ENCODE measurements at regions not wholly inside any gene's neighbourhood (a gene's known extent, or its start where the extent isn't known, plus 50 kb on each side); places are given as distances from the start of the nearest gene placed in this dataset.

DNA sequence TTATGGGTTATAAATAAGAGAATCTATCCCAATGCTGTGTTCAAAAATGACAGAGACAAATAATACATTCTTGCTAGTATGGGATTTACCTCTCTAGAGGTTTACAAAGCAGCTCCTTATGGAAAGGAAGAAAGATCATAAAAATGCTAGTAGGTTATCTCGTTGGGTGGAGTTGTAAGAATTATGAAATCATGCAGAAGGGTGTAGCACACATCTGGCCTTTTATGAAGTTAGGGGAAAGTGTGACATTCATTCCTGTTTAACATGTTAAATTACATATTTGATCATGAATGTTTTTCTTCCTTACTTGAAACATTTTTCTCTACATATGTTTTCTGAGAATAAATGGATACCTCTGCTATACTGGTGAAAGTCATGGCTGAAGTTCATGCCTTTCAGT is 414.2 kb downstream of the SH3GL2 start:
- no peaks in the 10 kb centered on the region for H3K4me1 ChIP-seq (ENCODE audit: control insufficient read depth in 1 of 2, insufficient read depth in 2 of 2, low read length in 2 of 2)
- no peaks in the 10 kb centered on the region for H4K20me1 ChIP-seq (ENCODE audit: insufficient read depth)
- CTCF ChIA-PET = no interaction called here
- no peaks in the 10 kb centered on the region for H3K27me3 ChIP-seq (ENCODE audit: insufficient read depth, low read length)
- BruUV-seq (replicated peaks) = no TSS peak
- H3K27ac ChIP-seq (ENCODE audit: low read depth, low read length) = no peak overlapping the region
- intact Hi-C loops (cut with micrococcal nuclease) = no loop called here
- H3K9ac ChIP-seq (ENCODE audit: low read length) = no peak overlapping the region
- ATAC-seq (no peak), DNase-seq (ENCODE audit: low read depth, low spot score) (no peak)
- TF ChIP-seq, protein P1, sequence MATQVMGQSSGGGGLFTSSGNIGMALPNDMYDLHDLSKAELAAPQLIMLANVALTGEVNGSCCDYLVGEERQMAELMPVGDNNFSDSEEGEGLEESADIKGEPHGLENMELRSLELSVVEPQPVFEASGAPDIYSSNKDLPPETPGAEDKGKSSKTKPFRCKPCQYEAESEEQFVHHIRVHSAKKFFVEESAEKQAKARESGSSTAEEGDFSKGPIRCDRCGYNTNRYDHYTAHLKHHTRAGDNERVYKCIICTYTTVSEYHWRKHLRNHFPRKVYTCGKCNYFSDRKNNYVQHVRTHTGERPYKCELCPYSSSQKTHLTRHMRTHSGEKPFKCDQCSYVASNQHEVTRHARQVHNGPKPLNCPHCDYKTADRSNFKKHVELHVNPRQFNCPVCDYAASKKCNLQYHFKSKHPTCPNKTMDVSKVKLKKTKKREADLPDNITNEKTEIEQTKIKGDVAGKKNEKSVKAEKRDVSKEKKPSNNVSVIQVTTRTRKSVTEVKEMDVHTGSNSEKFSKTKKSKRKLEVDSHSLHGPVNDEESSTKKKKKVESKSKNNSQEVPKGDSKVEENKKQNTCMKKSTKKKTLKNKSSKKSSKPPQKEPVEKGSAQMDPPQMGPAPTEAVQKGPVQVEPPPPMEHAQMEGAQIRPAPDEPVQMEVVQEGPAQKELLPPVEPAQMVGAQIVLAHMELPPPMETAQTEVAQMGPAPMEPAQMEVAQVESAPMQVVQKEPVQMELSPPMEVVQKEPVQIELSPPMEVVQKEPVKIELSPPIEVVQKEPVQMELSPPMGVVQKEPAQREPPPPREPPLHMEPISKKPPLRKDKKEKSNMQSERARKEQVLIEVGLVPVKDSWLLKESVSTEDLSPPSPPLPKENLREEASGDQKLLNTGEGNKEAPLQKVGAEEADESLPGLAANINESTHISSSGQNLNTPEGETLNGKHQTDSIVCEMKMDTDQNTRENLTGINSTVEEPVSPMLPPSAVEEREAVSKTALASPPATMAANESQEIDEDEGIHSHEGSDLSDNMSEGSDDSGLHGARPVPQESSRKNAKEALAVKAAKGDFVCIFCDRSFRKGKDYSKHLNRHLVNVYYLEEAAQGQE (IDR thresholded peaks at IDR 0.05; ENCODE audit: low read depth) = no peak
- TF ChIP-seq CEBPB (IDR thresholded peaks at IDR 0.05; ENCODE audit: low read depth) = no peak
- no peaks in the 10 kb centered on the region; a peak in 2 of 4 replicates for H3K9me3 ChIP-seq (ENCODE audit: control insufficient read depth in 1 of 2, insufficient read depth in 1 of 2, low read depth in 1 of 2, low read length in 2 of 2)
- no peak overlapping the region for H3K4me3 ChIP-seq (replicated peaks in 1 of 2; ENCODE audit: low read depth in 1 of 2, low read length in 2 of 2)
- POLR2A ChIA-PET = no interaction called here
- no peaks in the 10 kb centered on the region for H3K79me2 ChIP-seq (ENCODE audit: insufficient read depth, low read length)
- no peak overlapping the region for H3K4me2 ChIP-seq (ENCODE audit: low read length)
- H2AFZ ChIP-seq (ENCODE audit: low read depth, low read length, poor library complexity, severe bottlenecking) = no peak overlapping the region
- RAD21 ChIA-PET (ENCODE audit: low non-redundant PET in 1 of 2, low total read pairs in 2 of 2, uncharacterized antibody in 2 of 2, unreplicated experiment in 2 of 2) = no interaction called here
- H3K36me3 ChIP-seq (ENCODE audit: control insufficient read depth in 1 of 2, insufficient read depth in 2 of 2, low read length in 2 of 2) = no peaks in the 10 kb centered on the region
- H3K9me2 ChIP-seq (ENCODE audit: insufficient read depth) = no peaks in the 10 kb centered on the region

DNA sequence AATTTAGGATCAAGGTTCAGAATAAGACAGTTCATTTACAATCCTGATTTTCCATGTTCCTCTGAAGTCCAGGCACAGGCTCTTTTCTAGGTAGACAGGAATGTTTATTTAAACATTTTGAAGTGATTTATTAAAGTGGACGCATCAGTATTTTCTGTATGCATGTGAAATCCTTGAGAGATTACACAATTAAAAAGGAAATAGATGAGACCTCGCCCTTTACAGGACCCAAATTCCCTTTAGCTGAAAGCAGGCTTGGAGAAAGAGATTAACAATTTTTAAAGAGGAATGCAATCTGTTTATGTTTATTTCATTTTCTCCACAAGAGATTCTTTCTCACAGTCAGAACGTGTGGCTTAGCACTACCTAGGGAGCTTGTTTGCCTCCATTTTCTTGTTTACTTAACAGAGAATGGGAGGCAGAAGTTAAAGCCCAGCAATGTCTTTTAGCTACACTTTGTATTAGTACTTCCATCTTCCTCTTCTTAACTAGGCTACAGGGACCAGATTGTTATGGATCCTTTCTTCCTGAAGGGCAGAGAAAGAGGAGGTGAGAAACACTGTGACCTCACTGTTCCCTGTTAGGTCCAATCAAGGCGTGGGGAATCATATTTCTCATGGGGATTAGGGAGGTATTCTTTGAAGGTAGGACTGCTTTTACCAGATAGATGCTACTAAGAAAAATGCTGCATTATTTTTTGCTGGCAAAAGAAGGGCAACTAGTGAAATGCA is 416.0 kb downstream of the SH3GL2 start:
- no peaks in the 10 kb centered on the region for H4K20me1 ChIP-seq (ENCODE audit: insufficient read depth)
- H3K27me3 ChIP-seq (ENCODE audit: insufficient read depth, low read length) = no peaks in the 10 kb centered on the region
- H2AFZ ChIP-seq (ENCODE audit: low read depth, low read length, poor library complexity, severe bottlenecking) = no peak overlapping the region
- H3K27ac ChIP-seq (ENCODE audit: low read depth, low read length) = no peak overlapping the region
- H3K36me3 ChIP-seq (ENCODE audit: control insufficient read depth in 1 of 2, insufficient read depth in 2 of 2, low read length in 2 of 2) = no peaks in the 10 kb centered on the region
- H3K4me3 ChIP-seq (replicated peaks in 1 of 2; ENCODE audit: low read depth in 1 of 2, low read length in 2 of 2) = no peak overlapping the region
- POLR2A ChIA-PET = no interaction called here
- BruUV-seq (replicated peaks) = no TSS peak
- RAD21 ChIA-PET (ENCODE audit: low non-redundant PET in 1 of 2, low total read pairs in 2 of 2, uncharacterized antibody in 2 of 2, unreplicated experiment in 2 of 2) = no interaction called here
- CTCF ChIA-PET = no interaction called here
- ATAC-seq = no peak
- H3K79me2 ChIP-seq (ENCODE audit: insufficient read depth, low read length) = no peaks in the 10 kb centered on the region
- no peak for DNase-seq (ENCODE audit: low read depth, low spot score)
- H3K4me2 ChIP-seq (ENCODE audit: low read length) = no peak overlapping the region
- H3K9ac ChIP-seq (ENCODE audit: low read length) = no peak overlapping the region
- no peaks in the 10 kb centered on the region for H3K9me2 ChIP-seq (ENCODE audit: insufficient read depth)
- intact Hi-C loops (cut with micrococcal nuclease) = no loop called here
- H3K4me1 ChIP-seq (ENCODE audit: control insufficient read depth in 1 of 2, insufficient read depth in 2 of 2, low read length in 2 of 2) = no peaks in the 10 kb centered on the region
- no peaks in the 10 kb centered on the region; a peak in 2 of 4 replicates for H3K9me3 ChIP-seq (ENCODE audit: control insufficient read depth in 1 of 2, insufficient read depth in 1 of 2, low read depth in 1 of 2, low read length in 2 of 2)
- TF ChIP-seq POLR2AphosphoS5 (IDR thresholded peaks at IDR 0.05; ENCODE audit: low read depth, low read length) = no peak
- TF ChIP-seq JUND (IDR thresholded peaks at IDR 0.05) = no peak
- TF ChIP-seq ELF1 (IDR thresholded peaks at IDR 0.05; ENCODE audit: borderline replicate concordance, low read depth) = no peak
- no peak for TF ChIP-seq ZNF274 (IDR thresholded peaks at IDR 0.05; ENCODE audit: low read depth, low read length)
- TF ChIP-seq, protein P2, sequence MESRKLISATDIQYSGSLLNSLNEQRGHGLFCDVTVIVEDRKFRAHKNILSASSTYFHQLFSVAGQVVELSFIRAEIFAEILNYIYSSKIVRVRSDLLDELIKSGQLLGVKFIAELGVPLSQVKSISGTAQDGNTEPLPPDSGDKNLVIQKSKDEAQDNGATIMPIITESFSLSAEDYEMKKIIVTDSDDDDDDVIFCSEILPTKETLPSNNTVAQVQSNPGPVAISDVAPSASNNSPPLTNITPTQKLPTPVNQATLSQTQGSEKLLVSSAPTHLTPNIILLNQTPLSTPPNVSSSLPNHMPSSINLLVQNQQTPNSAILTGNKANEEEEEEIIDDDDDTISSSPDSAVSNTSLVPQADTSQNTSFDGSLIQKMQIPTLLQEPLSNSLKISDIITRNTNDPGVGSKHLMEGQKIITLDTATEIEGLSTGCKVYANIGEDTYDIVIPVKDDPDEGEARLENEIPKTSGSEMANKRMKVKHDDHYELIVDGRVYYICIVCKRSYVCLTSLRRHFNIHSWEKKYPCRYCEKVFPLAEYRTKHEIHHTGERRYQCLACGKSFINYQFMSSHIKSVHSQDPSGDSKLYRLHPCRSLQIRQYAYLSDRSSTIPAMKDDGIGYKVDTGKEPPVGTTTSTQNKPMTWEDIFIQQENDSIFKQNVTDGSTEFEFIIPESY (IDR thresholded peaks at IDR 0.05; ENCODE audit: extremely low read depth, insufficient replicate concordance, low read length) = no peak
- TF ChIP-seq ZFX (IDR thresholded peaks at IDR 0.05) = no peak
- TF ChIP-seq POLR2A (IDR thresholded peaks at IDR 0.05; ENCODE audit: borderline replicate concordance, extremely low read depth, insufficient read depth, insufficient read length) = no peak
- no peak for TF ChIP-seq CBX3 (IDR thresholded peaks at IDR 0.05; ENCODE audit: low read depth)
- TF ChIP-seq SRF (IDR thresholded peaks at IDR 0.05; ENCODE audit: low read depth) = no peak
- no peak for TF ChIP-seq RAD21 (IDR thresholded peaks at IDR 0.05; ENCODE audit: low read depth)
- no peak for TF ChIP-seq CEBPB (IDR thresholded peaks at IDR 0.05; ENCODE audit: low read depth)
- TF ChIP-seq TCF7L2 (IDR thresholded peaks at IDR 0.05; ENCODE audit: borderline replicate concordance, extremely low read depth, insufficient read depth, insufficient read length) = no peak
